Sigmoid colon (tissue), 4 donors: ENCODE measurements at regions not wholly inside any gene's neighbourhood (a gene's known extent, or its start where the extent isn't known, plus 50 kb on each side); places are given as distances from the start of the nearest gene placed in this dataset.

ENCODE experiments used
- POLR2AphosphoS5 ChIP-seq, 4 donors: sonication (generic); formaldehyde crosslinking; IDR thresholded peaks; one replicate each; pipeline ENCODE4 v1.6.1; 2017; ENCODE audit warnings: antibody characterized with exemption in 4 of 4
- TF ChIP-seq, protein P1 (sequence below), 4 experiments: fragments of 450-650 bp in 3 of 4; fragments of 200-600 bp in 1 of 4; IDR thresholded peaks; one replicate each; pipeline ENCODE4 v1.5.1; 2016 to 2019; ENCODE audit warnings: antibody characterized with exemption in 4 of 4, mild to moderate bottlenecking in 3 of 4, moderate library complexity in 2 of 4

DNA sequence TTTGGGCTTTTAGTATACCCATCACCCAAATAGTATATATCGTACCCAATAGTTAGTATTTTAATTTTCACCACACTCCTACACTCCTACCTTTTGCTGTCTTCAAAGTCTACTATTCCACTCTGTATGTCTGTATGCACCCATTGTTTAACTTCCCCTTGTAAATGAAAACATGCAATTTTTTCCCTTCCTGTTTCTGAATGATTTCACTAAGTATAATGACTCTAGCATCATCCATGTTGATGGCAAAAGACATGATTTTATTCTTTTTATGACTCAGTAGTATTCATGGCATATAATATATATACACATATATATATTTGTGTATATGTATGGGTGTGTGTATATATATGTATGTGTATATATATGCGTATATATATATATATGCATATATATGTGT lies 63.1 kb upstream of the FAM174A start:
- TF ChIP-seq, protein P1, sequence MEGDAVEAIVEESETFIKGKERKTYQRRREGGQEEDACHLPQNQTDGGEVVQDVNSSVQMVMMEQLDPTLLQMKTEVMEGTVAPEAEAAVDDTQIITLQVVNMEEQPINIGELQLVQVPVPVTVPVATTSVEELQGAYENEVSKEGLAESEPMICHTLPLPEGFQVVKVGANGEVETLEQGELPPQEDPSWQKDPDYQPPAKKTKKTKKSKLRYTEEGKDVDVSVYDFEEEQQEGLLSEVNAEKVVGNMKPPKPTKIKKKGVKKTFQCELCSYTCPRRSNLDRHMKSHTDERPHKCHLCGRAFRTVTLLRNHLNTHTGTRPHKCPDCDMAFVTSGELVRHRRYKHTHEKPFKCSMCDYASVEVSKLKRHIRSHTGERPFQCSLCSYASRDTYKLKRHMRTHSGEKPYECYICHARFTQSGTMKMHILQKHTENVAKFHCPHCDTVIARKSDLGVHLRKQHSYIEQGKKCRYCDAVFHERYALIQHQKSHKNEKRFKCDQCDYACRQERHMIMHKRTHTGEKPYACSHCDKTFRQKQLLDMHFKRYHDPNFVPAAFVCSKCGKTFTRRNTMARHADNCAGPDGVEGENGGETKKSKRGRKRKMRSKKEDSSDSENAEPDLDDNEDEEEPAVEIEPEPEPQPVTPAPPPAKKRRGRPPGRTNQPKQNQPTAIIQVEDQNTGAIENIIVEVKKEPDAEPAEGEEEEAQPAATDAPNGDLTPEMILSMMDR (IDR thresholded peaks at IDR 0.05) = no peak
- TF ChIP-seq POLR2AphosphoS5 (IDR thresholded peaks at IDR 0.05) = no peak
